Epithelial cell of esophagus (primary cell): ENCODE measurements at regions not wholly inside any gene's neighbourhood (a gene's known extent, or its start where the extent isn't known, plus 50 kb on each side); places are given as distances from the start of the nearest gene placed in this dataset.

ENCODE experiments used
- DNase-seq: peaks from one replicate; pipeline ENCODE4 v3.0.0; 2010; ENCODE audit warnings: low read depth
- H3K4me3 ChIP-seq: 2 replicates; pipeline ENCODE4 v1.5.1; 2011; ENCODE audit warnings: mild to moderate bottlenecking, low read length, control low read depth
- TF ChIP-seq, protein P1 (sequence below): IDR thresholded peaks from 2 replicates; pipeline ENCODE4 v1.5.1; 2011; ENCODE audit warnings: low read depth, mild to moderate bottlenecking, low read length, control low read depth, inconsistent platforms; ENCODE audit not compliant: insufficient read depth; ENCODE audit errors: missing control alignments

DNA sequence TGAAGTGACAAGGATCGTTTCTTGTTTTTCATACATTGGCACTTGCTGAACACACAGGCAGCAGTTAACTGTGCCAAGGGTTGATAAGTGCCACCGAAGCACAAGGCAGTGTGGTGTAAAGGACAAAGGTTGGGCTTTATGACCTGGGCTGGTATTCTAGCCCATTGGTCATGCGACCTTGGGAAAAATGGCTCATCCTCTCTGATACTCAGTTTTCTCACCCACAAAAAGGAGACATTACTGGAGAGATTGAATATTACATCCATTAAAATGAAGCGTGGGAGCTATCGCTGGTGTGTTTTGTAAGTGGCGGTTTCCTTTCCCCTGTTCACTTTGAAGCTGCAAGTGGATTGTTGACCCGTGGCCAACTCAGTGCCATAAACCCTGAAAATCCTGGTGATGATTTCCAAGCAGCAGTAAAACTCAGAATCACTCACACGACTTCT is 216.9 kb downstream of the HAPSTR1 start:
- TF ChIP-seq, protein P1, sequence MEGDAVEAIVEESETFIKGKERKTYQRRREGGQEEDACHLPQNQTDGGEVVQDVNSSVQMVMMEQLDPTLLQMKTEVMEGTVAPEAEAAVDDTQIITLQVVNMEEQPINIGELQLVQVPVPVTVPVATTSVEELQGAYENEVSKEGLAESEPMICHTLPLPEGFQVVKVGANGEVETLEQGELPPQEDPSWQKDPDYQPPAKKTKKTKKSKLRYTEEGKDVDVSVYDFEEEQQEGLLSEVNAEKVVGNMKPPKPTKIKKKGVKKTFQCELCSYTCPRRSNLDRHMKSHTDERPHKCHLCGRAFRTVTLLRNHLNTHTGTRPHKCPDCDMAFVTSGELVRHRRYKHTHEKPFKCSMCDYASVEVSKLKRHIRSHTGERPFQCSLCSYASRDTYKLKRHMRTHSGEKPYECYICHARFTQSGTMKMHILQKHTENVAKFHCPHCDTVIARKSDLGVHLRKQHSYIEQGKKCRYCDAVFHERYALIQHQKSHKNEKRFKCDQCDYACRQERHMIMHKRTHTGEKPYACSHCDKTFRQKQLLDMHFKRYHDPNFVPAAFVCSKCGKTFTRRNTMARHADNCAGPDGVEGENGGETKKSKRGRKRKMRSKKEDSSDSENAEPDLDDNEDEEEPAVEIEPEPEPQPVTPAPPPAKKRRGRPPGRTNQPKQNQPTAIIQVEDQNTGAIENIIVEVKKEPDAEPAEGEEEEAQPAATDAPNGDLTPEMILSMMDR, result no peak
- H3K4me3 ChIP-seq, result no peak overlapping the region
- no peak for DNase-seq

DNA sequence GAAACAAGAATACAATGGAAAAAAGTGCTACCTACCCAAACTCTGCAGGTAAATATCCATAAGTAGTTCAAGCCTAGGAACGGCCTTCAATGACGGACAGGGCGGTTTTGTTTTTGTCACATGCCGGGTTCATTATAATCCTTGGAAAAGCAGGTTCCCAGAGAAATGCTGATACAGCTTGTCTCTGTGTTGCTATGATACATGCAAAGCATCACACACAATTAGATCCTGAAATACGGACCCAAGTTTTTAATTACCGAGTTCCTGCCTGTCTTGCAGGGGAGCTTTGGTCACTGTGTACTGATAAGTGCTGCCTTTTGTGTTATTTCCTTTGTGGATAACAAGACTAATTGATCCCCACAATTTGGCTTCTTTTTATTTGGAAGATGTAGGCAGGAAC is 217.4 kb downstream of the HAPSTR1 start:
- no peak for DNase-seq
- TF ChIP-seq, protein P1, result no peak
- H3K4me3 ChIP-seq, result no peak overlapping the region

DNA sequence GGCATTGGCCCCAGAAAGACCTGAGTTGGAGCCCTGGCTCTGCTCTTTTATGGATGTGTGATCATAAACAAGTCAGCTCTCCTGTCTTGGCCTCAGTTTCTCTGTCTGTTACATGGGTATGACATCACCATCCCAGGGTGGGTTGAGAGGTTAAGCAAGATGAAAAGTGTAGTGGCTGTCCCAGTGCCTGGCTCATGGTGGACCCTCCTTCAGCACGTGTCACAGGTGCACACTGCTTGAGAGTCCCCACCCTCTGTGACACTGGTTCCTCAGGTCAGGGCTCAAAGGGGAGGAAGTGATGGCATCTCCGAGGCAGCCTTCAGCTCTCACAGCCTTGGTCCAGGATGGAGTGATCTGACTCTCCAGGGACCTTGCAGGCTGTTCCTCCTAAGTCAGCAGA is 218.4 kb downstream of the HAPSTR1 start:
- TF ChIP-seq, protein P1, result no peak
- H3K4me3 ChIP-seq, result no peak overlapping the region
- no peak for DNase-seq

DNA sequence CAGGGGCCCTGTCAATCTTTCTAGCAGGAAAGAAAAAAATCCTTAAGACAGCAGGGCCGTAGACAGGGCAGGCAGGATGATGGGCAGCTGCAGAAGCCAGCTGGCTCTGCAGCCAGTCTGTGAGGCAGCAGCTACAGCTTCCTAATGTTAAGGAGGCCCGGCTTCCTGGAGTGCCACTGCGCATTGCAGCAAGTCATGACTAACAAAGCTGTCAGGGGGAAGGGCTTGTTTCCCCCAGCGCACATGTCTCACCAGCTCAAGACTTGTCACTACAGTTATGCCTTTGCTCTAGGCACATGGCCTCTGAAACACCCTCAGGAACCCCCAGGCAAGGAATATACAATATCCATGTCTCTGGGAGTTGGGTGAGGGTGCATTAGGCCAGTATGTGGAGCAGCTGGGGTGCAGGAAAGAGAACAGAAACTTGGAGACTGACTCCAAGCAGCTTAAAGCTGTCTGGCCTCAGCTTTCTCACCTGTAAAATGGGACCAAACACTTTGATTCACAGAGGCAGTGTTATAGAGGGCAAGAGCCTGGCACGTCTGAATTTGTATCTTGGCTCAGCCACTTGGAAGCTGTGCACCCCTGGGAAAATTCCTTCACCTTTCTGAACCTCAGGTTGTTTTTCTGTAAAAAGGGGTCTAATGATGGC is 220.0 kb downstream of the HAPSTR1 start:
- TF ChIP-seq, protein P1, result no peak
- H3K4me3 ChIP-seq, result no peak overlapping the region
- DNase-seq, result peak; percentile 29

DNA sequence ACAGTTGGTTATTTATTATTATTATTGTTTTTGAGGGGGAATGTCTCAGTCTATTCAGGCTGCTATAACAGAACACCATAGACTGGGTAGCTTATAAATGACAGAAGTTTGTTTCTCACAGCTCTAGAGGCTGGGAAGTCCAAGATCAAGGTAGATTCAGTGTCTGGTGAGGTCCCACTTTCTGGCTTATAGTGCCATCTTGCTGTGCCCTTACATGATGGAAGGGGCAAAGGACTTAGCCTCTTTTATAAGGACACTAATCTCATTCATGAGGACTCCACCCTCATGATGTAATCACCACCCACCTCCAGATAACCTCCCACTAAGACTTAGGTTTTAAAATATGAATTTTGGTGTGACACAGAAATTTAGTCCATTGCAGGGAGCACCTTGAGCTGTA is 224.6 kb downstream of the HAPSTR1 start:
- no peak for DNase-seq
- H3K4me3 ChIP-seq, result no peak overlapping the region
- TF ChIP-seq, protein P1, result no peak

DNA sequence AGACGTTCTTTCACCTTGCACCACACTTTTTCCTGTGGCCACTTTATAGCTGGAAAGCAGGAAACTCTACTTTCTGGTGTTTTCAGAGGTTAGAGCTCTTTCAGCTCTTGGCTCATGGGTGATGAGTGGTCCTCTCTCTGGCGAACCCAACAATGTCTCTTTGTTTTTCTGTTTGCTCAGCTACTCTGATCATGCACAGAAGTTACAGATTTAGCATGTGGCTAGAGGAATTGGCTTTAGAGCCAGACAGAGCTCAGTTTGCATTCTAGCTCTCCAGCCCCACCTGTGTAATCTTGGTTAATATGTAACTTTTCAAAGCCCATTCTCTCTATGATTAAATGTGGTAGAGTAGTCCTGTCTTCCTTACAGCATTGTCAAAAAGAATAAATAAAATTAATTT is 225.2 kb downstream of the HAPSTR1 start:
- TF ChIP-seq, protein P1, result no peak
- DNase-seq, result no peak

DNA sequence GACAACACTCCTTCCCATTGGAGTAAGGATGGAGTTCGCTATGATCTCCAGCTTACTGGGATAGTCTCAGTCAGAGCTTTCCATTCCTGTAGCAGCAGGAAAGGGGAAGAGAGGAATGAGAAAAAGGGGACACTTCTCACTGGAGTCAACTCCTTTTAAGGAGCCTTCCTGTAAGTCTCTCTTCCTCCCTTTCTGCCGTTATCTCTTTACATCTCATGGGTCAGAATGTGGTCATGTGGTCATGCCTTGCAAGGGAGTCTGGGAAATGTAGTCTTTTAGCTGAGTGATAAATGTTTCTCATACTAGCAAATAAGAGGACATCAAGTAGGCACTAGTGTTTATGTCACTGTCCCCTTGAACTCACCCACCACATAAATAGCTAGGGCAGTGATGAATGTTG is 227.3 kb downstream of the HAPSTR1 start:
- DNase-seq, result no peak
- TF ChIP-seq, protein P1, result no peak

More for the DNA sequence above, 225.2 kb downstream of the HAPSTR1 start:
- no peak overlapping the region for H3K4me3 ChIP-seq

More for the DNA sequence above, 227.3 kb downstream of the HAPSTR1 start:
- no peak overlapping the region for H3K4me3 ChIP-seq
